IPS DF 4.7 (cell line): ENCODE measurements at regions not wholly inside any gene's neighbourhood (a gene's known extent, or its start where the extent isn't known, plus 50 kb on each side); places are given as distances from the start of the nearest gene placed in this dataset.
"Not testable (repeated sequence)": the region's sequence is repeated elsewhere in the genome, so short reads cannot be mapped to it uniquely, and the experiment has no call there.

Source experiments
- DNase-seq: peaks from one replicate; pipeline ENCODE4 v3.0.0-alpha.2; 2013; ENCODE audit warnings: low spot score; ENCODE audit errors: extremely low read depth

GRCh38 chr1:229146647-229147046, 124.3 kb upstream of the RAB4A start:
- DNase-seq, result no peak

DNA sequence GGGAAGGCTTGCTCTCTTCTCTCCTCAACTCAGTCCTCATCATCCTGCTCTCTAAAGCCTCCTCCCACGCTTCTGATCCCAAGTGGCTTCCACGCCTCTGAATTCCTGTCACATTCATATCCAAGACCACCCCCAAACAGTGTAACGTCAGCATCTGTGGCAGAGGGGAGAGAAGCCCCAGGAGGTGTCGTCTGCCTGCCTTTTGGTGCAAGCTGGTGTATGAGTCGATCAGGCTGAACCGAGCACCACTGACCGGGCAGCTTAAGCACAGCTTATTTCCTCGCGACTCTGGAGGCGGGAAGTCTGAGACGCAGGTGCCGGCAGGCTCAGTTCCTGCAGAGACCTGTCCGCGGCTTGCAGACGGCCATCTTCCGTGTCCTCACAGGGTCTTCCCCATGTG, 123.8 kb upstream of the RAB4A start:
- no peak for DNase-seq

GRCh38 chr1:229148041-229148671, 122.8 kb upstream of the RAB4A start:
- no peak for DNase-seq

DNA sequence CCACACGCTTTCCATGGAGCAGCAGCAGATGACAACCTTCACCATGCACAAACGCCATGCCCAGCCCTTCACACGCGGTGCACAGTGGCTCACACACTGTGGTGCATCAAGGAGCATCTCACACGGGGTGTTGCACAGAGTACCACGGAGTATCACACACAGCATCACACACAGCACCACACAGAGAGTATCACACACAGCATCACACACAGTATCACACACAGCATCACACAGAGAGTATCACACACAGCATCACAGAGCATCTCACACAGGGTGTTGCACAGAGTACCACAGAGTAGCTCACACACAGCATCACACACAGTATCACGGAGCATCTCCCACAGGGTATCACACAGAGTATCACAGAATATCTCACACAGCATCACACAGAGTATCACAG, 122.2 kb upstream of the RAB4A start:
- DNase-seq, result no peak

GRCh38 chr1:229149435-229149834, 121.5 kb upstream of the RAB4A start:
- no peak for DNase-seq

DNA sequence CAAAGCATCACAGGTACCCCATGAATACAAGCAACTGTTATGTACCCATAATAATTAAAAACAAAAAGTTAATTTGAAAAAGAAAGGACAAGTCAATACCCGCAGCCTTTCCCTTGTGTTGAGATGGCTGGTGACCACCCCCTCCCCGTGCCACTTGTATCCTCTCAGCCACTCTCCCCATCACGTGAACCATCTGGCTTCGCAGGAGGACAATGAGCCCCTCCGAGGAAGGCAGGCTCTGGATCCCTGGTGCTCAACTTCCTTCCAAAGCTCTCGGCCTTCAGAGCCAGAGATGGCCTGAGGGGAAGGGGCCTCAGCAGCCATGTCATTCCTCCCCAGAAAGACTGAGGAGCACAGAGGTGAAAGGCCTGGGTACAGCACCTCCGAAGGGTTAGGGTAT, 120.4 kb upstream of the RAB4A start:
- DNase-seq, result no peak

DNA sequence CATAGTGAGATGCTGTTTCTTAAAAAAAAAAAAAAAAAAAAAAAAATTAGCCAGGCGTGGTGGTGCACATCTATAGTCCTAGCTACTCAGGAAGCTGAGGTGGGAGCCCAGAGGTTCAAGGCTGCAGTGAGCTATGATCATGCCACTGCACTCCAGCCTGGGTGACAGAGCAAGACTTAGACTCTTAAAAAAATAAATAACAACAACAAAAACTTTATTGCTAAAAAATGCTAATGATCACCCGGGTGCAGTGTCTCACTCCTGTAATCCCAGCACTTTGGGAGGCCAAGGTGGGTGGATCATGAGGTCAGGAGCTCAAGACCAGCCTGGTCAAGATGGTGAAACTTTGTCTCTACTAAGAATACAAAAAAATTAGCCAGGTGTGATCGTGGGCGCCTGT, 119.5 kb upstream of the RAB4A start:
- DNase-seq, result not testable (repeated sequence)

- no peak for DNase-seq
Measured at GRCh38 chr1:229152311-229152710, 118.6 kb upstream of the RAB4A start.

- no peak for DNase-seq
Measured at GRCh38 chr1:229153955-229154548, 116.9 kb upstream of the RAB4A start.

DNA sequence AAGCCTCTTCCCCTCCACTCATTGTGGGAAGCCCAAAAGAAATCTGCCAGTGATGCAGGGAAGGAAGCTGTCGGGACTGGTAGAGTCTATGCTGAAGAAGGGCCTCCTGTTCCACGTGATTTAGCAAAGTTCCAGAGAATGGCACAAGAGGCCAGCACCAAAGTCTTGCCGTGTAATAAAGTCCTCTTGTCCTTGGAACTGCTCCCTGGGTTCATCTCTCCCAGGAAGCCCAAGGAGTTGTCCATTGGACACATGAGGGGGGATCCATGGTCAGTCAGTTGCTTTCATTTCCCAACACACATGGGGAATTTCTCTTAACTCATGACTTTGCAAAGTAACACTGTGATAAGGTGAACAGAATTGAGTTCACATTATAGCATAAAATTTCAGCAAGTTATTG, 116.1 kb upstream of the RAB4A start:
- no peak for DNase-seq

GRCh38 chr1:229155472-229155871, 115.4 kb upstream of the RAB4A start:
- DNase-seq, result no peak

GRCh38 chr1:229156872-229157271, 114.0 kb upstream of the RAB4A start:
- DNase-seq, result no peak

DNA sequence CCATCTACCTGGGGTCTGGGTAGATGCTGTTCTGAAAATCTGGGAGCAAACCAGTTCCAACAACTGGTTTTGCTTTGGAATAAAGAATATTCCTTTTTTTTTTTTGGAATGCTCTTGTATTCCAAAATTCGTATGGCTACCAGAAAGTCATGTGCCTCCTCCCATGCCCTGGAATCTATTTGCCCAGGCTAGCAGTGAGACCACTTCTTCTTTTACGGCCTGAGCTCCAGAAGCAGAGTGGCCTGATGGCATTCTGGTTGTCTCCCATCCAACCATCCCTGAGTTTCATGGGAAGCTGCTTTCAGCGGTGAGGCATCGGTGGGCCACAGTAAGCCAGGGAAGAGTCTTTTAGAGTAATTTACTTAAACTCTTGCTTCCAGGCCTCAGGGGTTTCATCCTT, 113.4 kb upstream of the RAB4A start:
- DNase-seq, result no peak

GRCh38 chr1:229158341-229158921, 112.5 kb upstream of the RAB4A start:
- no peak for DNase-seq

- no peak for DNase-seq
Measured at GRCh38 chr1:229158927-229159326, 112.0 kb upstream of the RAB4A start.

- no peak for DNase-seq
Measured at GRCh38 chr1:229159668-229160544, 111.0 kb upstream of the RAB4A start.

- DNase-seq, result no peak
Measured at GRCh38 chr1:229161740-229162139, 109.2 kb upstream of the RAB4A start.

DNA sequence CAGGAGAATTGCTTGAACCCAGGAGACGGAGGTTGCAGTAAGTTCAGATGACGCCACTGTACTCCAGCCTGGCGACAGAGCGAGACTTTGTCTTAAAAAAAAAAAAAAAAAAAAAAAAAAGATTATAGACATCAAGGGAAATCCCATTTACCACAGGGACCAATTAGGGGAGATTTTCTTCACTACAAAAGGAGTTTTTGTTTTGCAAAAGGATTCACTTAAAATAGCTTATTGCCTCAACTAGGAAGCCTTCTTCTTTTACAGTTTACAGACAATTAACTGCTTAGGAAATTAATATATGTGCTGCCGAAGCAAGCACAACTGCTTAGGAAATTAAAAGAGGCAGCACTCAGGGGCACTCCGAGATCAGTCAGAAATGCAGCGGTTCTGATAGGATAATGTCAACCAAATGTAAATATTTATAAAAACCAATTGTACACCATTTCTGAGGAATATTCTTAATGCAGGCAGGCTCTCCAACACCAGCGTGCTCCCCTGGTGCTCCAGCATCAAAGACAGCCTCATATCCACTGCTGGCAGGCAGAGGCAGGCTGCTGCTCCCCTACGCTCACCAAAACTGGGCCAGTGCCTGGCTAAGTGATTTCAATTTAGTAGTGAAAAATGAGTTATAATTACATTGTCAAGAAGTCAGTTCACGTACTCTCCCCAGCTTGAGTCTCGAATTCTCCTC, 107.9 kb upstream of the RAB4A start:
- no peak for DNase-seq

- no peak for DNase-seq
Measured at GRCh38 chr1:229164348-229164747, 106.6 kb upstream of the RAB4A start.

GRCh38 chr1:229164836-229165735, 105.8 kb upstream of the RAB4A start:
- DNase-seq, result no peak

- no peak for DNase-seq
Measured at GRCh38 chr1:229167318-229167717, 103.6 kb upstream of the RAB4A start.
